Natural killer cell (primary cell): ENCODE measurements at regions not wholly inside any gene's neighbourhood (a gene's known extent, or its start where the extent isn't known, plus 50 kb on each side); places are given as distances from the start of the nearest gene placed in this dataset.

Experiments
- ATAC-seq, 3 donors: fragments of 150-1000 bp in 2 of 3; fragments of 200-7000 bp in 1 of 3; cut with Tn5 transposase; 1 replicate in 1 of 3; 2 replicates in 2 of 3; pipeline ENCODE4 v1.10.0; 2021; ENCODE audit warnings: mild to moderate bottlenecking in 2 of 3, moderate library complexity in 2 of 3
- DNase-seq, 2 donors: peaks; one replicate each; pipeline versions ENCODE4 v3.0.0 to v3.0.0-alpha.2; 2013 to 2021; ENCODE audit warnings: mixed read lengths in 1 of 2
- H3K27ac ChIP-seq: one replicate; pipeline ENCODE4 v1.5.1; 2013; ENCODE audit warnings: mild to moderate bottlenecking, low read length
- H3K27me3 ChIP-seq: one replicate; pipeline ENCODE4 v1.6.1; 2013; ENCODE audit warnings: low read length; ENCODE audit not compliant: control insufficient read depth, insufficient read depth
- H3K36me3 ChIP-seq: one replicate; pipeline ENCODE4 v1.6.1; 2013; ENCODE audit warnings: low read length; ENCODE audit not compliant: control insufficient read depth, insufficient read depth
- H3K4me1 ChIP-seq: one replicate; pipeline ENCODE4 v1.6.1; 2013; ENCODE audit warnings: low read length; ENCODE audit not compliant: control insufficient read depth, insufficient read depth
- H3K4me3 ChIP-seq: one replicate; pipeline ENCODE4 v1.5.1; 2013; ENCODE audit warnings: low read length
- H3K9me3 ChIP-seq: one replicate; pipeline ENCODE4 v1.6.1; 2013; ENCODE audit warnings: low read length; ENCODE audit not compliant: control insufficient read depth, insufficient read depth
- H3K27ac Mint-ChIP-seq, 2 donors: one replicate each; pipeline ENCODE4 v1.8.0; 2022; ENCODE audit warnings: mild to moderate bottlenecking in 2 of 2, mixed read lengths in 2 of 2, moderate library complexity in 1 of 2
- H3K27me3 Mint-ChIP-seq, 2 donors: one replicate each; pipeline ENCODE4 v1.8.0; 2022; ENCODE audit warnings: low read depth in 2 of 2, mixed read lengths in 2 of 2
- H3K36me3 Mint-ChIP-seq: one replicate; pipeline ENCODE4 v1.8.0; 2022; ENCODE audit warnings: mixed read lengths
- H3K4me1 Mint-ChIP-seq, 2 donors: one replicate each; pipeline ENCODE4 v1.8.0; 2022; ENCODE audit warnings: mixed read lengths in 2 of 2
- H3K4me3 Mint-ChIP-seq: one replicate; pipeline ENCODE4 v1.8.0; 2022; ENCODE audit warnings: mild to moderate bottlenecking, moderate library complexity, mixed read lengths
- H3K9me3 Mint-ChIP-seq, 2 donors: one replicate each; pipeline ENCODE4 v1.8.0; 2022; ENCODE audit warnings: mixed read lengths in 2 of 2
- CTCF ChIP-seq: fragments of 200-600 bp; IDR thresholded peaks from one replicate; pipeline ENCODE4 v1.8.0; 2022; ENCODE audit warnings: antibody characterized with exemption
- WGBS: methylation state at CpG from one replicate; pipeline ENCODE4 v1.1.7; 2013; ENCODE audit warnings: missing lambda C conversion rate; ENCODE audit not compliant: insufficient coverage; 5-methylcytosine and 5-hydroxymethylcytosine counted together
- intact Hi-C: fragments of 100-400 bp; cut with micrococcal nuclease; formaldehyde crosslinking; loops from one replicate; pipeline ENCODE4 v1.14.2; 2022

- Mint-ChIP-seq H3K9me3 (peaks cover 2 to 5% of the 10 kb centered on the region in 2 donors), H3K4me1 (no peaks in the 10 kb centered on the region), H3K36me3 (peaks cover 10% of the 10 kb centered on the region), H3K27me3 (peaks cover 13 to 40% of the 10 kb centered on the region in 2 donors), H3K4me3 (no peak overlapping the region), H3K27ac (no peak overlapping the region)
- ATAC-seq (no peak), DNase-seq (no peak)
- intact Hi-C loops, result no loop called here
- Histone ChIP-seq H3K9me3 (no peaks in the 10 kb centered on the region), H3K36me3 (no peaks in the 10 kb centered on the region), H3K27me3 (no peaks in the 10 kb centered on the region), H3K4me1 (no peaks in the 10 kb centered on the region), H3K4me3 (no peak overlapping the region), H3K27ac (no peak overlapping the region)
- 81% methylated on average over 6 of the region's 6 CpGs for WGBS
- no peak for TF ChIP-seq CTCF
Observed at GRCh38 chr15:29322415-29322814, 52.8 kb upstream of the NSMCE3 start.

- DNase-seq (no peak), ATAC-seq (no peak)
- no peak overlapping the region for H3K4me3 Mint-ChIP-seq
- no peak for TF ChIP-seq CTCF
- H3K27me3 Mint-ChIP-seq, result peaks cover 16 to 33% of the 10 kb centered on the region in 2 donors
- H3K4me1 Mint-ChIP-seq, result no peaks in the 10 kb centered on the region
- WGBS, result 92% methylated on average over 1 of the region's 1 CpG
- H3K27ac ChIP-seq, result no peak overlapping the region
- no peaks in the 10 kb centered on the region for H3K27me3 ChIP-seq
- intact Hi-C loops, result no loop called here
- no peaks in the 10 kb centered on the region for H3K36me3 ChIP-seq
- H3K27ac Mint-ChIP-seq, result no peak overlapping the region
- peaks cover 2% of the 10 kb centered on the region in 2 donors for H3K9me3 Mint-ChIP-seq
- H3K9me3 ChIP-seq, result no peaks in the 10 kb centered on the region
- H3K4me3 ChIP-seq, result no peak overlapping the region
- no peaks in the 10 kb centered on the region for H3K4me1 ChIP-seq
- no peaks in the 10 kb centered on the region for H3K36me3 Mint-ChIP-seq
Observed at GRCh38 chr15:29320420-29320819, 50.8 kb upstream of the NSMCE3 start.

GRCh38 chr15:29319823-29320222 is 50.2 kb upstream of the NSMCE3 start:
- H3K27ac Mint-ChIP-seq, result no peak overlapping the region
- Histone ChIP-seq H3K27ac (no peak overlapping the region), H3K9me3 (no peaks in the 10 kb centered on the region), H3K36me3 (no peaks in the 10 kb centered on the region), H3K4me1 (no peaks in the 10 kb centered on the region), H3K27me3 (no peaks in the 10 kb centered on the region), H3K4me3 (no peak overlapping the region)
- no peaks in the 10 kb centered on the region for H3K4me1 Mint-ChIP-seq
- 83% methylated on average over 3 of the region's 3 CpGs for WGBS
- peaks cover 16 to 32% of the 10 kb centered on the region in 2 donors for H3K27me3 Mint-ChIP-seq
- TF ChIP-seq CTCF, result no peak
- no peaks in the 10 kb centered on the region for H3K36me3 Mint-ChIP-seq
- DNase-seq, result no peak
- intact Hi-C loops, result no loop called here
- no peak for ATAC-seq
- H3K4me3 Mint-ChIP-seq, result no peak overlapping the region
- H3K9me3 Mint-ChIP-seq, result no peaks in the 10 kb centered on the region
